ENCODE measurements at regions not wholly inside any gene's neighbourhood (a gene's known extent, or its start where the extent isn't known, plus 50 kb on each side); places are given as distances from the start of the nearest gene placed in this dataset.
A peak's percentile ranks its signal among the peaks of the same experiment; 100 is the strongest.

DNA sequence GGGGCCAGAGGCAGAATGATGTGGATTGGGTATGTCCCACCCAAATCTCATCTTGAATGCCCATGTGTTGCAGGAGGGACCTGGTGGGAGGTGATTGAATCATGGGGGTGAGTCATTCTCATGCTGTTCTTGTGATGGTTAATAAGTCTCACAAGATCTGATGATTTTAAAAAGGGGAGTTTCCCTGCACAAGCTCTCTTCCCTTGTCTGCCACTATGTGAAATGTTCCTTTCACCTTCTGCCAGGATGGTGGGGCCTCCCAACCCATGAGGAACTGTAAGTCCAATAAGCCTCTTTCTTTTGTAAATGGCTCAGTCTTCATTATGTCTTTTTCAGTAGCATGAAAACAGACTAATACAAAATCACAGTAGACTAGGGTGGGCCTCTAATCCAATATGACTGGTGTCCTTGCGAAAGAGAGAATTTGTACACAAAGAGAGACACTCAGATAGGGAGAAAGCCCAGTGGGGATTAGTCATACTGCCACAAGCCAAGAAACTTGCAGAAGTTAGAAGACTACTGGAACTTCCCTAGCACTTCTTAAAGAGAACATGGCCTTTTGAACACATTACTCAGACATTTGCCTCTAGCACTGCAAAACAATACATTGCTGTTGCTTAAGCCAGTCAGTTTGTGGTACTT is 68.4 kb downstream of the ANXA1 start:
- DNase-seq (ENCODE audit: extremely low read depth in 1 of 2, low read depth in 1 of 2), result peak; percentile 6 to 40

DNA sequence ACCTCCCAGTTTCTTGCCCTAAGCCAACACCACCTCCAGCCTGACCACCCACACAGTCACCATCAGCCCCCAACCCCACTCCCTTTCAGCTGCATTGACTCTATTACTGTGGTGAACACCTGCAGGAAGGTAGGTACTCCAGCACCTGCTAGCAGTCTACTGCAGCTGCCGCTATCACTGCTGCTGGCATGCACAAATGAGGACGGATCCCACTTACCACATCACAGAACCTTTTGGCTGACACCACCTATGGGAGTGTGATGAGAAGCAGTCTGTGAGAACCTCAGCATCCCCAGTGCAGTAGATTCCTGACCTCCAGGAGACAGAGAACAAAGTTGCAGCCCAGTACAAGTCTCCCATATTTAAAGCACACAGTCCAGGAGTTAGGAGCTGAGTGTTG is 71.9 kb downstream of the ANXA1 start:
- DNase-seq (ENCODE audit: extremely low read depth in 1 of 2, low read depth in 1 of 2), result no peak

DNA sequence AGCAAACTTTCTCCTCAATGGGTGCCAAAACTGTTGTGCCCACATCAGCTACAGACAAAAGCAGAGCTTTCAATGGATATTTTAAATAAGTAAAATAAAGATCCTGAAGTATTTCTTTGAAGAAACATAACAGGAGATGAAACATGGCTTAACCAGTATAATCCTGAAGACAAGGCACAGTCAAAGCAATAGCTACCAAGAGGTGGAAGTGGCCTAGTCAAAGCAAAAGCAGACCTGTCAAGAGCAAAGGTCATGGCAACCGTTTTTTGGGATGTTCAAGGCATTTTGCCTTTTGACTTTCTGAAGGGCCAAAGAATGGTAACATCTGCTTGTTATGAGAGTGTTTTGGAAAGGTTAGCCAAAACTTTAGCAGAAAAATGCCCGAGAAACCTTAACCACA is 77.9 kb downstream of the ANXA1 start:
- no peak for DNase-seq (ENCODE audit: extremely low read depth in 1 of 2, low read depth in 1 of 2)

DNA sequence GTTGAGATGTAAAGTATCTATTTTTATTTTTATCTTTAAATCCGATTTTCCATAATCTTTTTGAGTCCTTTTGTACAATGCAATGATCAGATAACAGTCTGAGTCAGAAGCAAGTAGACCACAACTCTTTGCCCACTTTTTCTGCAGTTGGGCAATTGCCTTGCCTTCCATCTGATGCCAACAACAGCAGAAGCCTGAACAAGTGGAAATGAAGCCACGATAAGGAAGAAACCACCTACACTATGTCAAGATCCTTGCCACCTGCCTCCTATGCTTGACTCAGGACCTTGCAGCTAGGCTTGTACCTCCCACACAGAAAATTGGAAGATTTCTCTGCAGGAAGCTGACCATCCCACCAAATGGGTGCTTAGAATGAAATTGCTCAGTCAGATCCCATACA is 78.6 kb downstream of the ANXA1 start:
- no peak for DNase-seq (ENCODE audit: extremely low read depth in 1 of 2, low read depth in 1 of 2)

DNA sequence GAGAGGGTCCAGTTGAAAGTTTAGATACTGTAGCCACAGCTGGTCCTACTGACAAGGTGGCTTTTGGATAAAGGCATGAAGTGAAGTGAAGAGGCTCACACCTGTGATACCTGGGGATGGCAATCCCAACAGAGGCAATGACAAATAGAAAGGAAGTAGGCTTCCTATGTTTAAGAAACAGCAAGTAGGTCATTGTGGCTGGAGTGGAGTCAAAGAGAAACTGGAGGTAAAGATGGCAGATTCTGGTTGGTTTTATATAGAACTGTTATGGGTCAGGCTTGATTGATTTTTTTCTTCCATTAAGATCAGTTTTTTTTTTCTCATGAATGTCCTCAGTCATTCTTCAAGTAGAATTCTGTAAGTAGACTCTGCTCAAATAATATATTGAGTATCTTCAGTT is 79.5 kb downstream of the ANXA1 start:
- DNase-seq (ENCODE audit: extremely low read depth in 1 of 2, low read depth in 1 of 2), result no peak

DNA sequence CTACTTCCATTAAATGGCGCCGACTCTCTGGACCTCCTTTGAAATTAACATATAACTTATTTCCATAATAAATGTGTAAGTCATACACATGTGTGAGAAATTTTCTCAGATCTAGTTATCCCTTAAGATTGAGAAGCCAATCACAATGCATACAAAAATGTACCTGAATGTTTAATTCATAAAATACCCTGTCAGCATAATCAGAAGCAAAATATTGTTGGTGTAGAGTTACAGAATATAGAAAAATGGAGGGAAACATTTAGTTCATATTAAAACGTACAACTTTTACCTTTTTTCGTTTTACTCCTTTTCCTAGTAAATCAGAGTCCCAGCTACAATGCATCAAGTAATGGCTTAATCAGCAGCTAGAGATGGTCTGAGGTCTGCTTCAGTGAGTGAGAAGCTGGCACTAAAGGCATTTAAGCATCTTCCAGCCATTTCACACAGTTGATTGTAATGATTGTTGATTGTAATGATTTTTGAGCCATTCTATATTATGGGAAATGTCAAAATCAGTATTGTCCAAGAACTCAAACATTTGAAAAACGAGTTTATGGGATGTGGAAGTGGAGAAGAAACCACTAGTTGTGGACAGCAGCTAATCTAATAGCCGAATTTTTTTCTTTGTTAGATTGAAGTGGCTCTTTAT is 81.8 kb downstream of the ANXA1 start:
- no peak for DNase-seq (ENCODE audit: extremely low read depth in 1 of 2, low read depth in 1 of 2)

DNA sequence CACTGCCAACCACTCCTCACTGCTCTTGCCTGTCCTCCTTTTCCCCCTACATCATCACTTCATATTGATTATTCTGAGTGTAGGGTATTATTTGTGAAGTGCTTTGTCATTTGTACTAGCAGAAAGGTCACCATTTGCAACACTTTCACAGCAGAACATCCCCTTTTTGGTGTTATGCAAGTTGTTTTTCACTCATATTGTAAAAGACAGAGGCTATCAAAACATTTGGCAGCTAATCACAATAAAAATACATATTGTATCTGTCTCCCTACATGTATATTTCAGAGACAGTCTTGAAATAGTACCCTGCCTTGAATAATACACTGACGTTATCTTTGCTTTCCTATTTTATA is 82.3 kb downstream of the ANXA1 start:
- no peak for DNase-seq (ENCODE audit: extremely low read depth in 1 of 2, low read depth in 1 of 2)

DNA sequence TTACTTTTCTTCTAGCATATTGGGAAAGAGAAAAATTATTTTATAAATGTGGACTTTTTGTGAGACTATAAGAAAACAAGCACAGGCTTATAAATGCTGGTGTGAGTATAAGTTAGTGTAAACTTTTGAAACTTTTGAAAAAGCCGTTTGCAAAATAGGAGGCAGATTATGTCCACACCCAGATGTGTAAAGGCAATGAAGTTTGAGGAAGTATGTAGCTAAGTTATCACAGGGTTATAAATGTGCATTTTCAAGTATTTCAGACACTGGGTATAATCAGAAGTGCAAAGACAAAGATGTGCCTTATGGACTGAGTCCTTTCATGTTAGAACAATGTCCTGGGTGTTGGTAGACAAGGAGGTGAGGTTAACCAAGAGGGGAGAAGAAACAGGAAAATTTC is 85.5 kb downstream of the ANXA1 start:
- no peak for DNase-seq (ENCODE audit: extremely low read depth in 1 of 2, low read depth in 1 of 2)

DNA sequence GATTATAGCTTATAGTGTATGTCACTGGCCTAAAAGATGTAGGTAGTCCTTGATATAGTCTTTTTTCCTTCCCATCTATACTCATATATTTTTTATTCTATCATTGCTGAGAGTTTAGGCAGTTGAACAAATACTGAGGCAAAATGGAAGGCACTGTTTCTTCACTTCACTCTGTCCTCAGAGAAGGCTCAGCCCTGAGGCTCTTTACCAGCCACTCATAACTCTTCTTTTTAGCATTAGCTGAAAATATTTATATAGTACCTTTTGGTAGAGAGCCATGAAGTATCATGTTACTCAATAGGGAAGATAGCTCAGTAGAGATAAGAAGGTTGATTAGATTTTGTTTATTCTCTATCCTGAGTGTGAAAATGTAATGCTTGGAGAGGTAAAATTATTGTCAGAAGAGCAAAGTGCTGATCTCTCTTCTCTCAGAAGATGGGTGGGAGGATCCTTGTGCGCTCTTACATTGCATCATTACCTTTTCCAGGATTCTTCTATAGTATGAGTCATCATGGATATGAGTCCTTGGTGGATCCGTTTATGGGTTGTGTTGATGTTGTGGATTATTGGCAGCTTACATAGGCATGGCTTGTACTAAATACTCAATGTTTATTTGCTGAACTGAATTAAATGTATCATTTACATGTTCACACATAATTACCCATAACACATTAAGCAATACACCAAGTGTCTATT is 88.1 kb downstream of the ANXA1 start:
- no peak for DNase-seq (ENCODE audit: extremely low read depth in 1 of 2, low read depth in 1 of 2)

DNA sequence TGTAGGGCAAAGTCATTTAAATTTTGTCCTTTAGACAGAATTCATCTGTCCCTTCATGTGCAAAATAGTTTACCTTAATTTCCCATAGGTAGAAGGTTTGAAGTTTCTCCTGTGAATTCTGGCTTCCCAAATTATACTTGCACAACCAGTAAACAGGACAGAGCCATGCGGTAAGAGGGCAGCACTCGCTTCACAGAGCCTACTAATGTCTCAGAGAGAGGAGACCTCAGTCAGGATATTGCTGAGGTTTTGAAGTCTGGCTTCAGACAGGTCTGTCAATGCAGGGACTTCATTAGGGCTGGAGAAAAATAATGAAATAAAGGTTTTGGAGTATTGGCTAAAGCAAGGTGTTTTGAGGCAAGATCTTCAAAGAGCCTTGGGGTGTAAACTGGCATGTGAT is 91.4 kb downstream of the ANXA1 start:
- DNase-seq (ENCODE audit: extremely low read depth in 1 of 2, low read depth in 1 of 2), result no peak

DNA sequence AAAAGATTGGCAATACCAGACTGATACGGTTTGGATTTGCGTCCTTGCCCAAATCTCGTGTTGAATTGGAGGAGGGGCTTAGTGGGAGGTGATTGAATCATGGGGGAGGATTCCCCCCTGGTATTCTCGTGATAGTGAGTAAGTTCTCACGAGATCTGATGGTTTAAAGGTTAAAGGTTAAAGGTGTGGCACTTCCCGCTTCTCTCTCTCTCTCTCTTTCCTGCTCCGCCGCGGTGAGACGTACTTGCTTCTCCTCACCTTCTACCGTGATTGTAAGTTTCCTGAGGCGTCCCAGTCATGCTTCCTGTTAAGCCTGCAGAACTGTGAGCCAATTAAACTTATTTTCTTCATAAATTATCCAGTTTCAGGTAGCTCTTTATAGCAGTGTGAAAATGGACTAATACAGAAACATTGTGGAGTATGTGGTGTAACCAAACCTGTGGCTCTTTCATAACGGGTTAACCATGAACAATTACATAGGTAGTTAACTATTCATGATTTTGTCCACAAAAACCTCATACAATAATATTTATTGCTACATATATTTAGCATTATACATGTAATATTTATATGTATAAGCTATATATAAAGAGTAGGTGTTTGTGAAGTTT is 107.5 kb downstream of the ANXA1 start:
- DNase-seq (ENCODE audit: extremely low read depth in 1 of 2, low read depth in 1 of 2), result no peak

DNA sequence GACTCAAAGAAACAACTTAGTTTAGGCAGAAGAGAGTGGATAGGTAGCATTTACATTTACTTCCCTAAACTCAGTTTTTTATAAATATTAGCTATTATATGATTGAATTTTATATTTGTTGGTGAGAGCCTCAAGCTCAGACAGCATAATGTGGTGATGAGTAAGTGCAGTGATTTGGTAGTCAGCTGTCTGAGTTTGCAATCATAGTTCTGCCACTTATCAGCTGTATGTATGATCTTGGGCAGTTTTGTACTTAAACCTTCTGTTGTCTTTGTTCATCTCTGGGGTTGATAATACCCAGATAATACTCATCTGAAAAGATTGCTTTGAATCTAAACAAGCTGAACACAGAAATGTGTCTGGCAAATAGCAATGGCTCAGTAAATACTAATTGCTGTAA is 108.8 kb downstream of the ANXA1 start:
- DNase-seq (ENCODE audit: extremely low read depth in 1 of 2, low read depth in 1 of 2), result no peak

DNA sequence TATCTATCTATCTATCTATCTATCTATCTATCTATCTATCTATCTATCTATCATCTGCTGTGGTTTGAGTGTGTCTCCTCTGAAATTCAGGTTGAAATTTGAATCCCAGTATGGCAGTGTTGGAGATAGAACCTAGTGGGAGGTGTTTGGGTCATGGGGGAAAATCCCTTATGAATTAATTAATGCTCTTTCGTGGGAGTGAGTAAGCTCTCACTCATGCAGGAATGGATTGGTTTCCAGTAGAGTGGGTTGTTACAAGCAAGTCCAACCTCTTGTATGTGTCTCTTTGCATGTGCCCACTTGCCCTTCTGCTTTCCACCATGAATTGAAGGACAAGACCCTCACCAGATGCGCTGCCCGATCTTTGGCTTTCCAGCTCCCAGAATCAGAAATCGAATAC is 113.0 kb downstream of the ANXA1 start:
- DNase-seq (ENCODE audit: extremely low read depth in 1 of 2, low read depth in 1 of 2), result no peak

DNA sequence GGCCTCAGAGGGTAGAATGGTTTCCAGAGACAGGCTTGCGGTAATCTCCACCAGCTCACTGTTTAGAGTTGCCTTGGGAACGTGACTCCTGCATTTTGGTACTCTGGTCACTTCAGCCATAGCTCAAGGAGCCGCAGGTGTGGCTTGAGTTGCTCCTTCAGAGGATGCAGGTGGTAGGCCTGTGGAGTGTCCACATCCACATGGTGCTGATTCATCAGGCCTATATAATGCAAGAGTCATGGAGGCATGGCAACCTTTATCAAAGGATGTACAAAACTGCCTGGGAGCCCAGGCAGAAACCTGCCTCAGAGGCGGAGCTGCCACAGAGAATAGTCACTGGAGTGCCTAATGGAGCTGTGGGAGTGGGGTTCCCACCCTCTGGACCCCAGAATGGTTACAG is 114.2 kb downstream of the ANXA1 start:
- no peak for DNase-seq (ENCODE audit: extremely low read depth in 1 of 2, low read depth in 1 of 2)

DNA sequence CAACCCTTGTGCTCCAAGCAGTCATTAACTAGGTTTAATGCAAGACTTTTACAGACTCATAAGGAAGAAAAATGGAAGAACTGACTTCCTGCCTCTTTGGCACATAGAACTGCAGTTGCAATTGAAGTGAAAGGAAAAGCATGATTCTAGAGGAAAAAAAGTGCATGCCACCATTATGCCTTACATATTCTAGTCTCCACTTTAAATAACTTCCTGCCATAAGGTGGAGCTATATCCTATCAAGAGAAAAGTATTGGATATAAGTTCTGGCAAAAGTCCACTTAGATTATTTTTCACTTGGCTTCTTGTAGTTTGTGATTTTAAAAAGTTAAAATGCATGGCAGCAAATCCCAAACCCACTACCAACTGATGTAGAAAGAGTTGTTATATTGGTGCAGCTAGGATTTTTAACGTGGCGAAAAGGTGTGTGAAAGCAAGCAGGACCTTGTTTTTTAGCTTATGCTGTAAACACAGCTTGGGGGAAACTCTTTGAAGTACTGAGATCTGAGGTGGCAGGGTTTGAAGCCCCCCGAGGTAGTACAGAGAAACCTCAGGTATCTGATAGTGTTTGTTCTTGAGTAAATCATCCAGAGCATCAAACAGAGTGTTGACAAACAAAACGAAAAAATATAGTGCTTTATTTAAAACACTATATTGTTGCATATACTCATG is 117.9 kb downstream of the ANXA1 start:
- no peak for DNase-seq (ENCODE audit: extremely low read depth in 1 of 2, low read depth in 1 of 2)

DNA sequence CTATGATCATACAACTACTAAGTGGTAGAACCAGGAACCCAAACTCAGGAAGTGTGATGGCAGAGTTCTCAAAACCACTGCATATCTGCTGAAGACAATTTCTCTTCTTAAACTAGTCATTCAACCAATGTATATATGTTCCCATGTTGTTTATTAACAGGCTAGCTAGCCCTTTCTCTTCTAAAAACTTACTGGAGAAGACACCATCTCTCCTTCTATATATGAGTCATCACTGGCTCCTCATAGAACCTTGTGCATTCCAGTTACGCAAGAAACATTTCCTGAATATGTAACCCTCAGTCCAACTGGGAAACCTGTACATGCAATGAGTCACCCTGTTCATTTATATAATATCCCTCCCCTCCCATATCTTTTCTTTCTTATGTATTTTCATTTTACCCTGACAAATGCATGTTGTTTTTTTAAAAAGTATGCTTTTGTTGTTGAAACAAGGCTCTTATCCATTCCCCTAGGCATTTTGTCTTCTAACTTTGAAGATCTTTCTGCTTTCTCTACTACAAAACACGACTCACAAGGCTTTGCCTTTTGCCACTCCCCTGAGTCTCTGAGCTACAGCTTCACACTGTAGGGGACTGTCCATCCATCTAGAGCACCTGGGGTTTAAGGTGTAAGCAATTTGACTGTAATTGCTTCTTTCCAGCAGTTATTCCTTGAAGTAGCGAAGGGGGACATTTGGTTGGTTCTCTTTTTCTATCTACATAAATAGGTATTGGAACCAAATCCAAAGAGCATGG is 119.5 kb downstream of the ANXA1 start:
- no peak for DNase-seq (ENCODE audit: extremely low read depth in 1 of 2, low read depth in 1 of 2)

DNA sequence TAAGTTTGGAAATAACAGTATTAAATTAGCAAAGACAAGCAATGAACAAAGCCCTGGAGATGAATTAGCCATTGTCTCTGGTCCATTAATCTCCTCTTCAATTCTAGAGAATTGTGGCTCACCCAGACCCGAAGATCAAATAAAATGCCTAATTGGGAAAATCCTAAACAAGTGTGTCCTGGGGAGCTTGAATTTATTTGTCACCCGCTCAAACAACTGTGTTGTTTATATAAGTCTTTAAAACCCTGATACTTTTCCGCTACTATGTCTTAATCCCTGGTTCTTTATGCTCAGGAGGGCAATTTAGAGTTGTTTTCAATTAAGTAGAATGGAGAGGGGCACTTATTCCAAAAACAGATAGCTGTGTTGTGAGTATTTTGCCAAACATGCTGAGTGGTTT is 128.4 kb downstream of the ANXA1 start:
- DNase-seq (ENCODE audit: extremely low read depth in 1 of 2, low read depth in 1 of 2), result no peak

DNA sequence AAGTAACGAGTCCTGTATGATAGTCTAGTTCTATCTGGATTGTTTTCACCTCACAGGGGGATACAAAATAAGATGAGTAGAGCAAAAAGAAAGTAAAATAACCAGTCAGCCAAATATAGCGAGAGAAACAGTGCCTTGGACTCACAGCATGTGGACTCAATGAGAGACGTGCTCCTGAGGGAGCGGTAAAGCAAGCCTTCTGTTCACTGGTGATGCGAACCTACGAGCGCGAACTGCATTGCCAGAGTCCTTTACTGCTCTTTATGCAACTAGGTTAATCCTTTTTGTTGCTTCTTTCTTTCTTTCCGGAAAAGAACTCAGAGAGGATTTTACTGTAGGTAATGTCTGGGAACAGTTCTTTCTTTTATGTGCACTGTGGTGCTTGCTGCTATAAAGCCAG is 132.7 kb downstream of the ANXA1 start:
- DNase-seq (ENCODE audit: extremely low read depth in 1 of 2, low read depth in 1 of 2), result no peak

DNA sequence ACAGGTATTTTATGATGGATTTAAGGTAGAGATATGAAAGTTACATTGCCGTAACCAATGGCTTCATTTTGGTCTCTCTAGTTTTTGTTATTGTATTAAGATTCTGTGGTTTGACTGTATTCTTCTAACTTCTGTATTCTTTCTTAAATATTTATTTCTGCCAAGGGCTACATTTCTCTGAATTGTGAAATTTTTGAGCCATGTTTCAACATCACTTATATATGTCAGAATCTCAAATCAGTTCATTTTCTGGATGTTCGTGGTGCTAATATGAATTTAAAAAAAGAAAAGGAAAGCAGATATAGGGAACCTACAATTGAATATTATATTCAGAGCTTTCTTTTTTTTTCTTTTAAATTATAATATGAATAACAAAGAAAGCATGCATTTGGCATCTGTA is 142.7 kb downstream of the ANXA1 start:
- DNase-seq (ENCODE audit: extremely low read depth in 1 of 2, low read depth in 1 of 2), result no peak

DNA sequence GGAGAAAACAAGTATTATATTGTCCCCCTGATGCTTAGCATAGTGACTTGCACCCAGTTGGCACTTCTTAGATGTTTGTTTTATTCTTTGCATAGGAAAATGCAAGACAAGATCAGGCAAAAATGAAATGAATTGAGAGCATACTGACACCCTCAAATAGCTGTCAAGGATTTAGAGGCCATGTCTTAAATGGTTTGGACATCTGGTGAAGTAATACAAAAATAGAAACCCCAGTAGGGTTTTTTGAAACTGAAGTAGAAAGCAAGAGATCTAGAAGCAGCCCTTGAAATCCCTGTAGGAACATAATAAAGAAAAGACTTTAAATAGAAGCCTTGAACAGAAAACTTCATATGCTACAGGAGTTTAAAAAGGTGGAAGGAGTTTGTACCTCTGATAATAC is 174.3 kb downstream of the ANXA1 start:
- DNase-seq (ENCODE audit: extremely low read depth in 1 of 2, low read depth in 1 of 2), result no peak

DNA sequence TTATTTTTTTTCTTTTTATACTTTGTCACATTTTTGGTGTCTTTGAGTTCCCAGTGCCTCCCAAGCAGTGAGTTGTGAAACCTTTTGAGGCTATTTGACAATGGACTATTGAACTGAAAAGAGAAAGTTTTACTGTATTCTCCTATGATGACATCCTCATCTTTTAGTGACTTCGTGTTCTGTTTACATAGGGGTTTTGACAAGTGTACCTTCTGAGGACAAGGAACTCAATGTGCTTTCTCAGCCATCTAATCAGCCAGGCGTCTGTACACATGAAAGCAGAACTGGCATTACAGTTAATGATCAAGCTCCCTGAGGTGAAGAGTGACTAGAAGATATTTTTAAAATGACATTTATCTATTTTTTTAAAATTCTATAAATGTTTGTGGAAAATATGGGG is 175.5 kb downstream of the ANXA1 start:
- DNase-seq (ENCODE audit: extremely low read depth in 1 of 2, low read depth in 1 of 2), result no peak
